ENCODE measurements at regions not wholly inside any gene's neighbourhood (a gene's known extent, or its start where the extent isn't known, plus 50 kb on each side); places are given as distances from the start of the nearest gene placed in this dataset.

GRCh38 chr9:119701651-119702050 is 332.4 kb upstream of the BRINP1 start:
- no peaks in the 10 kb centered on the region for H4K20me1 ChIP-seq (ENCODE audit: control insufficient read depth, insufficient read depth, insufficient read length)
- no peak overlapping the region for H3K27ac Mint-ChIP-seq
- H3T11ph ChIP-seq (ENCODE audit: low read length) = no peak overlapping the region
- no peak overlapping the region for H3K18ac ChIP-seq (ENCODE audit: insufficient read length, low read depth, low read length)
- no peak overlapping the region for H2BK20ac ChIP-seq (ENCODE audit: low read depth, low read length, poor library complexity, severe bottlenecking)
- H2BK12ac ChIP-seq (ENCODE audit: insufficient read length, low read depth, low read length) = no peak overlapping the region
- no peaks in the 10 kb centered on the region for H3K9me3 Mint-ChIP-seq
- no peak overlapping the region for H4K5ac ChIP-seq (ENCODE audit: insufficient read length, low read depth, low read length)
- no peaks in the 10 kb centered on the region; the same call in 1 of the 2 replicates for H3K27me3 Mint-ChIP-seq (ENCODE audit: low read depth)
- no peak overlapping the region for H3K4me3 Mint-ChIP-seq
- no peak overlapping the region for H2BK120ac ChIP-seq (ENCODE audit: low read depth, low read length, poor library complexity, severe bottlenecking)
- no peaks in the 10 kb centered on the region for H3K79me2 ChIP-seq (ENCODE audit: insufficient read depth, low read length)
- H2BK15ac ChIP-seq (ENCODE audit: low read depth, low read length) = no peak overlapping the region
- no peak overlapping the region for H2BK5ac ChIP-seq (ENCODE audit: insufficient read length, low read length)
- no peak overlapping the region for H3K14ac ChIP-seq (ENCODE audit: insufficient read depth, low read length)
- H3K79me1 ChIP-seq (ENCODE audit: insufficient read depth, low read depth, low read length, poor library complexity, severe bottlenecking) = no peaks in the 10 kb centered on the region
- no peaks in the 10 kb centered on the region for H3K36me3 Mint-ChIP-seq (ENCODE audit: insufficient read depth in 1 of 3, low read depth in 3 of 3)
- no CpG with 5 or more reads among the region's 1 CpG for WGBS (ENCODE audit: extremely low coverage, insufficient read length, low lambda C conversion rate)
- no peak overlapping the region for H3K23ac ChIP-seq (ENCODE audit: insufficient read length, low read depth, low read length)
- no peak overlapping the region for H2AFZ ChIP-seq (ENCODE audit: low read length)
- DNase-seq = no peak
- no peaks in the 10 kb centered on the region for H3K4me1 ChIP-seq (ENCODE audit: insufficient read depth, low read length)
- no peak overlapping the region for H3K4me2 ChIP-seq (ENCODE audit: insufficient read depth, insufficient read length, low read length)
- H3K4ac ChIP-seq (ENCODE audit: low read depth, low read length) = no peak overlapping the region
- peaks cover 11 to 20% of the 10 kb centered on the region in 2 experiments; a peak in 3 of 4 replicates for H3K4me1 Mint-ChIP-seq
- H3K27me3 ChIP-seq (ENCODE audit: insufficient read depth, low read length) = no peaks in the 10 kb centered on the region
- H3K9me3 ChIP-seq (ENCODE audit: control insufficient read depth, low read depth, low read length) = no peaks in the 10 kb centered on the region
- H4K91ac ChIP-seq (ENCODE audit: insufficient read length, low read depth, low read length) = no peak overlapping the region
- no peak overlapping the region for H3K27ac ChIP-seq (ENCODE audit: insufficient read length, low read depth, low read length)
- no peak overlapping the region for H3K56ac ChIP-seq (ENCODE audit: insufficient read length, low read depth, low read length)
- no peak for TF ChIP-seq CTCF (conservative IDR thresholded peaks at IDR 0.05)
- H2AK5ac ChIP-seq (ENCODE audit: insufficient read length, low read length) = no peak overlapping the region
- no peak overlapping the region for H3K9ac ChIP-seq (ENCODE audit: extremely low read depth, insufficient read length, low read length)
- H4K8ac ChIP-seq (replicated peaks; ENCODE audit: insufficient read length, low read depth, low read length) = no peak overlapping the region
- H3K23me2 ChIP-seq (ENCODE audit: insufficient read length, low read depth, low read length, poor library complexity, severe bottlenecking) = no peaks in the 10 kb centered on the region

All from H9 (cell line).